ENCODE measurements at regions not wholly inside any gene's neighbourhood (a gene's known extent, or its start where the extent isn't known, plus 50 kb on each side); places are given as distances from the start of the nearest gene placed in this dataset.

DNA sequence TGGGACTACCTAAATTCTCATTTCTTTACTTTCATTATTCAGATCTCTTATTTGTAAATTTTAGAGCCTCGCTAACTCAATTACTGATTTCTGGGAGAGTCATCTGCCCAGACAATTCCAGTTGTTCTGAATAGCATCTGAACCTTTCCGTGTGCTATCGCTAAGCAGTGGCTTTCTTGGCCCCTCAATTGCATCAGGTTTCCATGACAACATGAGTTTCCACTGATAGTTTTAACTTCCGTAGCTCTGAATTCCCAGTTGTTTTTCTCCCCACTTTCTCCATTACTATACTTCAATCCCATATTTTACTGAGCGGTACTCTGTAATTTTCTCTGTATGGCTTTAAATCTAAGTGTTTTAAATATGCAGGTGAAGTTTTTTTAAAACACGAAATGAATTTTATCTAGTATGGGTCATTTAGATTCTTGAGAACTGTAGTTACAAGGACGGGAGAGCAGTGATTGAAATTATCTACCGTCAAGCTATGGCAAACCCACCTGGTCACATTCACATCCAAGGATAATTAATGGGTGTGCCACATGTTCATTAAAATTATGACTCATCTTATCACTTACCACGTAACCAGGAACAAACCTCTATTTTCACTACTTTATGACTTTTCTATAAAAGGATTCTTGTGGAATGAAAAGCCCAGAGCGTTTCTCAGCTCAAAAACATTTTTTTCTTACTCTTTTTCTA, 223.5 kb upstream of the PCSK5 start:
- TF ChIP-seq, protein P1, sequence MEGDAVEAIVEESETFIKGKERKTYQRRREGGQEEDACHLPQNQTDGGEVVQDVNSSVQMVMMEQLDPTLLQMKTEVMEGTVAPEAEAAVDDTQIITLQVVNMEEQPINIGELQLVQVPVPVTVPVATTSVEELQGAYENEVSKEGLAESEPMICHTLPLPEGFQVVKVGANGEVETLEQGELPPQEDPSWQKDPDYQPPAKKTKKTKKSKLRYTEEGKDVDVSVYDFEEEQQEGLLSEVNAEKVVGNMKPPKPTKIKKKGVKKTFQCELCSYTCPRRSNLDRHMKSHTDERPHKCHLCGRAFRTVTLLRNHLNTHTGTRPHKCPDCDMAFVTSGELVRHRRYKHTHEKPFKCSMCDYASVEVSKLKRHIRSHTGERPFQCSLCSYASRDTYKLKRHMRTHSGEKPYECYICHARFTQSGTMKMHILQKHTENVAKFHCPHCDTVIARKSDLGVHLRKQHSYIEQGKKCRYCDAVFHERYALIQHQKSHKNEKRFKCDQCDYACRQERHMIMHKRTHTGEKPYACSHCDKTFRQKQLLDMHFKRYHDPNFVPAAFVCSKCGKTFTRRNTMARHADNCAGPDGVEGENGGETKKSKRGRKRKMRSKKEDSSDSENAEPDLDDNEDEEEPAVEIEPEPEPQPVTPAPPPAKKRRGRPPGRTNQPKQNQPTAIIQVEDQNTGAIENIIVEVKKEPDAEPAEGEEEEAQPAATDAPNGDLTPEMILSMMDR (IDR thresholded peaks at IDR 0.05; ENCODE audit: insufficient read depth, low read length, severe bottlenecking) = no peak
- H3K27me3 ChIP-seq (ENCODE audit: control insufficient read depth, insufficient read depth, low read length) = no peaks in the 10 kb centered on the region
- DNase-seq (ENCODE audit: low read depth) (no peak), FAIRE-seq (no peak)
- no peak overlapping the region for H3K4me3 ChIP-seq (ENCODE audit: low read depth, low read length)
- H3K36me3 ChIP-seq (ENCODE audit: control insufficient read depth, insufficient read depth, low read length) = no peaks in the 10 kb centered on the region

DNA sequence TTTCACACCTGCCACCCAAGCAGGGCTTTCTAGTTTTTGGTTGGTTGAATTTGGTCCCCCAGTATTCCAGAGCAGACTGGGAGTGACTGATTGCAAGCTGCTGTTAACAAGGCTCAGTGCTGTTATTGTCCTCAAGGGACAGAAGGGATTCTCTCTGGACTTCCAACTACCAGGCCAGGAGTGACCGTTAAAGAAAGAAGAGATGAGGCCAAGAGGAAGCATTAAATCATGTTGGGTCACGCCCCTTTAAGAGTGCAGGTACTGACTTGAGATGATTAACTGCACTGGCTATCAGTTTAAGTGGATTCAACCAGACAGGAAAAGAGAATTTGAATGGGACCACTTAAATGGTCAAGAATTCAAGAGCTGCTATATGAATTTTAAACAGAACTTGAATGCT, 220.8 kb upstream of the PCSK5 start:
- TF ChIP-seq, protein P1 (IDR thresholded peaks at IDR 0.05; ENCODE audit: insufficient read depth, low read length, severe bottlenecking) = no peak
- Histone ChIP-seq H3K36me3 (ENCODE audit: control insufficient read depth, insufficient read depth, low read length) (no peaks in the 10 kb centered on the region), H3K27me3 (ENCODE audit: control insufficient read depth, insufficient read depth, low read length) (no peaks in the 10 kb centered on the region), H3K4me3 (ENCODE audit: low read depth, low read length) (no peak overlapping the region)
- no peak for DNase-seq (ENCODE audit: low read depth)
- FAIRE-seq = no peak

DNA sequence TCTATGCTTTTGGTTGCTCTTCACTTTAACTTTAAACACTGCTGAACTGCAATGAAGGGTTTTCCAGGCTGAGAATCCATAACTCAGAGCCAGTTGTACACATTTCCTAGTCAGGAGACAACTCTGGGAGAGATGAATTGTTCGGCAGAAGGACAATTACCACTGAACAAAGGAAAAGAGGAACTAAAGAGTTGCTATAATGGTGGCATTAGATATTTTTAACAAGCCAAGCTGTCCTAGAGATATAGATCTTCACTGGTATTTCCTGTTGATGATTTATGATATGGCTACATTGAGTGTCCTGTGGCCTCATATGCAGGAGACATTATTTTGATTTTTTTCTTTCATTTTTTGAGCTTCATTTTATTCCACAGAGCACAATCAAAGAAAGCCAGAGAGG, 219.1 kb upstream of the PCSK5 start:
- DNase-seq (ENCODE audit: low read depth) = no peak
- Histone ChIP-seq H3K27me3 (ENCODE audit: control insufficient read depth, insufficient read depth, low read length) (no peaks in the 10 kb centered on the region), H3K4me3 (ENCODE audit: low read depth, low read length) (no peak overlapping the region), H3K36me3 (ENCODE audit: control insufficient read depth, insufficient read depth, low read length) (no peaks in the 10 kb centered on the region)
- TF ChIP-seq, protein P1 (IDR thresholded peaks at IDR 0.05; ENCODE audit: insufficient read depth, low read length, severe bottlenecking) = no peak
- FAIRE-seq = no peak

DNA sequence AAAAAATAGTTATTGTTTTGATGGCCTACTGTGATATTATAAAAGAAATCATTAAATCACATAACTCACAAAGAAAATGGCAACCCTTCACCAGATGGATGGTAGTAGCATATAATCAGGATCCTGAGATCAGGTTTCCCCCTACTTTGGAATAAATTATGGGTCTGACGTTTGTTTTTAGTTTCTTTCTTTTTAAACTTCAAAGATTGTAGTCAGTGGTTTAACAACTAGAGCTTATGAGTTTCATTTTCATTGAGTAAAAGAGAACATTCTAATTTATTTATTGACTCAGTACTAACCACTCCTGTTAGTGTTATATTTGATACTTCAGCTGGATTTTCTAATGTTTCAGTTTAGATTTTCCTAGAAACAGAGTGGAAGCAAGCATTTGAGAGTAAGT, 218.0 kb upstream of the PCSK5 start:
- DNase-seq (ENCODE audit: low read depth) = no peak
- no peaks in the 10 kb centered on the region for H3K36me3 ChIP-seq (ENCODE audit: control insufficient read depth, insufficient read depth, low read length)
- no peak overlapping the region for H3K4me3 ChIP-seq (ENCODE audit: low read depth, low read length)
- H3K27me3 ChIP-seq (ENCODE audit: control insufficient read depth, insufficient read depth, low read length) = no peaks in the 10 kb centered on the region
- TF ChIP-seq, protein P1 (IDR thresholded peaks at IDR 0.05; ENCODE audit: insufficient read depth, low read length, severe bottlenecking) = no peak
- FAIRE-seq = no peak

DNA sequence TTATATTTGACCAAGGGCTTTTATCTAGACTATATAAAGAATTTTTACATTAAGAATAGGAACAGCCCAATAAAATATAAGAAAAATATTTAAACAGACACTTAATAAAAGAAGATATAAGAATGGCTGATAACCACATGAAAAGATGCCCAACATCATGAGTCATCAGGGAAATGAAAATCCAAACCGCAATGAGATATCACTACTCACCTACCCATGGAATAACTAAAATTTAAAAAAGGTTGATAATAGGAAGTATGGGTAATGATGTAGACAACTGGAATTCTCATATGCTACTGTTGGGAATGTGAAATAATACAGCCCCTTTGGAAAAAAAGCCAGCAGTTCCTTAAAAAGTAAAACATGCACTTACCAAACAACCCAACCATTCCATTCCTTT, 206.9 kb upstream of the PCSK5 start:
- Histone ChIP-seq H3K27me3 (ENCODE audit: control insufficient read depth, insufficient read depth, low read length) (no peaks in the 10 kb centered on the region), H3K36me3 (ENCODE audit: control insufficient read depth, insufficient read depth, low read length) (no peaks in the 10 kb centered on the region), H3K4me3 (ENCODE audit: low read depth, low read length) (no peak overlapping the region)
- no peak for FAIRE-seq
- TF ChIP-seq, protein P1 (IDR thresholded peaks at IDR 0.05; ENCODE audit: insufficient read depth, low read length, severe bottlenecking) = no peak
- peak; percentile 38 for DNase-seq (ENCODE audit: low read depth)

DNA sequence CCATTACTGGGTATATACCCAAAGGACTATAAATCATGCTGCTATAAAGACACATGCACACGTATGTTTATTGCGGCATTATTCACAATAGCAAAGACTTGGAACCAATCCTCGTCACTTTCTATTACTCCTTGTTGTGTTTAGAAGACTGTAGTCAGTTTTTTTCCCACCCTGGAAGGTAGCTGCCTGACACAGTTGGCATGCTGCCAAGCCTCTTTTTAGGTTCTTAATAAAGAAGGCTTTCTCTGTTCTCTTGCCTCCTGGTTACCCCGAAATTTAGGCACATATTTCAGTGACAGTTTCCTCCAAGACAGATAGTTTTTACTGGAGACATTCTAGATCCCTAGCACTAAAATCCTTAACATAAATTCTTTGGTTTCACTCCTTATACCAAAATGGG, 205.4 kb upstream of the PCSK5 start:
- Histone ChIP-seq H3K36me3 (ENCODE audit: control insufficient read depth, insufficient read depth, low read length) (no peaks in the 10 kb centered on the region), H3K4me3 (ENCODE audit: low read depth, low read length) (no peak overlapping the region), H3K27me3 (ENCODE audit: control insufficient read depth, insufficient read depth, low read length) (no peaks in the 10 kb centered on the region)
- FAIRE-seq (no peak), DNase-seq (ENCODE audit: low read depth) (no peak)
- TF ChIP-seq, protein P1 (IDR thresholded peaks at IDR 0.05; ENCODE audit: insufficient read depth, low read length, severe bottlenecking) = no peak

All from bronchial epithelial cell (primary cell).